Erythroblast (primary cell): ENCODE measurements at regions not wholly inside any gene's neighbourhood (a gene's known extent, or its start where the extent isn't known, plus 50 kb on each side); places are given as distances from the start of the nearest gene placed in this dataset.

ENCODE experiments used
- GATA1 ChIP-seq: IDR thresholded peaks from 2 replicates; pipeline ENCODE4 v1.6.1; 2011; ENCODE audit warnings: low read depth, mild to moderate bottlenecking, control low read depth, low read length, moderate library complexity
- POLR2A ChIP-seq: IDR thresholded peaks from 2 replicates; pipeline ENCODE4 v1.6.1; 2011; ENCODE audit warnings: mild to moderate bottlenecking, low read length

DNA sequence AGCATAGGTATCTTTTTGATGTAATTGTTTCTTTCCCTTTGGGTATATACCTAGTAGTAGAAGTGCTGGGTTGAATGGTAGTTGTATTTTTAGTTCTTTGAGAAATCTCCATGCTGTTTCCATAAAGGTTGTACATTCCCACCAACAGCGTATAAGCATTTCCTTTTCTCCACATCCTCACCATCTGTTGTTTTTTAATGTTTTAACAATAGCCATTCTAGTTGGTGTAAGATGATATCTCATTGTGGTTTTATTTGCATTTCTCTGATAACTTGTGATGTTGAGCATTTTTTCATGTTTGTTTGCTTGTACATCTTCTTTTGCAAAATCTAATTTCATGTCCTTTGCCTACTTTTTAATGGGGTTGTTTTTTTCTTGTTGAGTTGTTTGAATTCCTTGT lies 80.0 kb upstream of the TMC3 start:
- no peak for TF ChIP-seq POLR2A
- TF ChIP-seq GATA1 = no peak
